ENCODE measurements at regions not wholly inside any gene's neighbourhood (a gene's known extent, or its start where the extent isn't known, plus 50 kb on each side); places are given as distances from the start of the nearest gene placed in this dataset.
"Not testable (repeated sequence)": the region's sequence is repeated elsewhere in the genome, so short reads cannot be mapped to it uniquely, and the experiment has no call there.

GRCh38 chr6:167709776-167710336 lies 116.9 kb upstream of the AFDN start:
- not testable (repeated sequence) for TF ChIP-seq POLR2AphosphoS5 (IDR thresholded peaks at IDR 0.05; ENCODE audit: low read depth, low read length); POLR2A (IDR thresholded peaks at IDR 0.05; ENCODE audit: low read depth, low read length); TAF1 (IDR thresholded peaks at IDR 0.05; ENCODE audit: borderline replicate concordance, low read depth, low read length)
